Astrocyte (in vitro differentiated cells and primary cell): ENCODE measurements at regions not wholly inside any gene's neighbourhood (a gene's known extent, or its start where the extent isn't known, plus 50 kb on each side); places are given as distances from the start of the nearest gene placed in this dataset.

Source experiments
- DNase-seq: peaks from one replicate; pipeline ENCODE4 v3.0.0-alpha.2; 2010; ENCODE audit warnings: low read depth
- FAIRE-seq: peaks from 2 replicates; lab custom pipeline; 2011; peaks lifted over from hg19 to GRCh38; lab: Jason Lieb, UNC
- H2AFZ ChIP-seq: 2 replicates; pipeline ENCODE4 v1.6.0; 2012; ENCODE audit warnings: low read depth, low read length, inconsistent platforms
- H3K27ac ChIP-seq: 2 replicates; pipeline ENCODE4 v1.5.1; 2011; ENCODE audit warnings: low read depth, low read length, inconsistent platforms
- H3K27me3 ChIP-seq: 2 replicates; pipeline ENCODE4 v1.6.0; 2011; ENCODE audit warnings: low read length, inconsistent platforms; ENCODE audit not compliant: insufficient read depth
- H3K36me3 ChIP-seq: 2 replicates; pipeline ENCODE4 v1.5.1; 2011; ENCODE audit warnings: low read length, inconsistent platforms; ENCODE audit not compliant: insufficient read depth
- H3K4me1 ChIP-seq: 2 replicates; pipeline ENCODE4 v1.5.1; 2011; ENCODE audit warnings: low read length, inconsistent platforms; ENCODE audit not compliant: insufficient read depth
- H3K4me2 ChIP-seq: 2 replicates; pipeline ENCODE4 v1.6.0; 2012; ENCODE audit warnings: low read length, inconsistent platforms
- H3K4me3 ChIP-seq: 2 replicates; pipeline ENCODE4 v1.5.1; 2011; ENCODE audit warnings: low read depth, mild to moderate bottlenecking, low read length, inconsistent platforms; ENCODE audit not compliant: insufficient read depth
- H3K79me2 ChIP-seq: 2 replicates; pipeline ENCODE4 v1.6.0; 2012; ENCODE audit warnings: mild to moderate bottlenecking, low read length, inconsistent platforms; ENCODE audit not compliant: insufficient read depth
- H3K9ac ChIP-seq: 2 replicates; pipeline ENCODE4 v1.6.0; 2012; ENCODE audit warnings: mild to moderate bottlenecking, low read length, inconsistent platforms
- H3K9me3 ChIP-seq: 2 replicates; pipeline ENCODE4 v1.5.1; 2012; ENCODE audit warnings: low read depth, mild to moderate bottlenecking, low read length, inconsistent platforms; ENCODE audit not compliant: insufficient read depth
- H4K20me1 ChIP-seq: 2 replicates; pipeline ENCODE4 v1.6.0; 2012; ENCODE audit warnings: low read length, inconsistent platforms; ENCODE audit not compliant: insufficient read depth
- H3K27ac Mint-ChIP-seq: one replicate; pipeline ENCODE4 v1.8.0; 2021; ENCODE audit warnings: mild to moderate bottlenecking, mixed read lengths; ENCODE audit not compliant: unreplicated experiment
- H3K27me3 Mint-ChIP-seq: one replicate; pipeline ENCODE4 v1.8.0; 2021; ENCODE audit warnings: low read depth, mixed read lengths; ENCODE audit not compliant: unreplicated experiment
- H3K36me3 Mint-ChIP-seq: one replicate; pipeline ENCODE4 v1.8.0; 2021; ENCODE audit warnings: low read depth, mixed read lengths; ENCODE audit not compliant: unreplicated experiment
- H3K4me1 Mint-ChIP-seq: one replicate; pipeline ENCODE4 v1.8.0; 2021; ENCODE audit warnings: low read depth, mixed read lengths; ENCODE audit not compliant: unreplicated experiment
- H3K4me3 Mint-ChIP-seq: one replicate; pipeline ENCODE4 v1.8.0; 2021; ENCODE audit warnings: mild to moderate bottlenecking, moderate library complexity, mixed read lengths; ENCODE audit not compliant: unreplicated experiment
- H3K9me3 Mint-ChIP-seq: one replicate; pipeline ENCODE4 v1.8.0; 2021; ENCODE audit warnings: mild to moderate bottlenecking, mixed read lengths; ENCODE audit not compliant: unreplicated experiment
- EZH2 ChIP-seq: IDR thresholded peaks from 2 replicates; pipeline ENCODE4 v1.6.1; 2012; ENCODE audit warnings: mild to moderate bottlenecking, low read length, inconsistent platforms; ENCODE audit not compliant: insufficient read depth
- TF ChIP-seq, protein P1 (sequence below): IDR thresholded peaks from 2 replicates; pipeline ENCODE4 v1.5.1; 2011; ENCODE audit warnings: low read depth, mild to moderate bottlenecking, inconsistent platforms, low read length, moderate library complexity; ENCODE audit not compliant: insufficient read depth

DNA sequence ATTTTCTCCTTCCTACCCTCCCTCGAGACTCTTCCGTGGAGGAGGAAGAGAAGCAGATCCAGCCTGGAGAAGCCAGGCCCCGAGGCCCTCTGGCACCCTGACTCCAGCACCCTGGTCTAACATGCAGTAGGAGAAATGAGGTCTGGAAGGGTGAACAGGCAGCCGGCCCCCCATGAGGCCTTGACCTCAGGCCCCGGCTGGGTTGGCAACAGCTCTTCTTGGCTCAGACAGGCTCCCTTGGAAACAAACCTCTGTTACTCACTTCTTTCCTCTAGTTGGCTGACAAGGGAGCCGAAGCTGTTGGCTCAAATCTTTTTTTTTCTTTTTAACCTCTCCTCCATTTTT lies 73.4 kb downstream of the CPN2 start:
- H3K4me3 Mint-ChIP-seq, result no peak overlapping the region
- no peak for TF ChIP-seq EZH2
- TF ChIP-seq, protein P1, sequence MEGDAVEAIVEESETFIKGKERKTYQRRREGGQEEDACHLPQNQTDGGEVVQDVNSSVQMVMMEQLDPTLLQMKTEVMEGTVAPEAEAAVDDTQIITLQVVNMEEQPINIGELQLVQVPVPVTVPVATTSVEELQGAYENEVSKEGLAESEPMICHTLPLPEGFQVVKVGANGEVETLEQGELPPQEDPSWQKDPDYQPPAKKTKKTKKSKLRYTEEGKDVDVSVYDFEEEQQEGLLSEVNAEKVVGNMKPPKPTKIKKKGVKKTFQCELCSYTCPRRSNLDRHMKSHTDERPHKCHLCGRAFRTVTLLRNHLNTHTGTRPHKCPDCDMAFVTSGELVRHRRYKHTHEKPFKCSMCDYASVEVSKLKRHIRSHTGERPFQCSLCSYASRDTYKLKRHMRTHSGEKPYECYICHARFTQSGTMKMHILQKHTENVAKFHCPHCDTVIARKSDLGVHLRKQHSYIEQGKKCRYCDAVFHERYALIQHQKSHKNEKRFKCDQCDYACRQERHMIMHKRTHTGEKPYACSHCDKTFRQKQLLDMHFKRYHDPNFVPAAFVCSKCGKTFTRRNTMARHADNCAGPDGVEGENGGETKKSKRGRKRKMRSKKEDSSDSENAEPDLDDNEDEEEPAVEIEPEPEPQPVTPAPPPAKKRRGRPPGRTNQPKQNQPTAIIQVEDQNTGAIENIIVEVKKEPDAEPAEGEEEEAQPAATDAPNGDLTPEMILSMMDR, result no peak
- no peaks in the 10 kb centered on the region for H3K36me3 Mint-ChIP-seq
- Histone ChIP-seq H3K9ac (peak overlapping the region; percentile 56), H3K4me2 (peak overlapping the region; percentile 64), H3K27me3 (peaks cover 2% of the 10 kb centered on the region), H3K4me3 (no peak overlapping the region), H3K27ac (no peak overlapping the region), H3K4me1 (peaks cover 30% of the 10 kb centered on the region), H3K9me3 (no peaks in the 10 kb centered on the region), H3K36me3 (no peaks in the 10 kb centered on the region), H4K20me1 (no peaks in the 10 kb centered on the region), H3K79me2 (no peaks in the 10 kb centered on the region), H2AFZ (peak overlapping the region; percentile 79)
- peaks cover 10% of the 10 kb centered on the region for H3K4me1 Mint-ChIP-seq
- H3K27ac Mint-ChIP-seq, result no peak overlapping the region
- H3K27me3 Mint-ChIP-seq, result peaks cover 65% of the 10 kb centered on the region
- H3K9me3 Mint-ChIP-seq, result no peaks in the 10 kb centered on the region
- FAIRE-seq (no peak), DNase-seq (peak; percentile 72)

DNA sequence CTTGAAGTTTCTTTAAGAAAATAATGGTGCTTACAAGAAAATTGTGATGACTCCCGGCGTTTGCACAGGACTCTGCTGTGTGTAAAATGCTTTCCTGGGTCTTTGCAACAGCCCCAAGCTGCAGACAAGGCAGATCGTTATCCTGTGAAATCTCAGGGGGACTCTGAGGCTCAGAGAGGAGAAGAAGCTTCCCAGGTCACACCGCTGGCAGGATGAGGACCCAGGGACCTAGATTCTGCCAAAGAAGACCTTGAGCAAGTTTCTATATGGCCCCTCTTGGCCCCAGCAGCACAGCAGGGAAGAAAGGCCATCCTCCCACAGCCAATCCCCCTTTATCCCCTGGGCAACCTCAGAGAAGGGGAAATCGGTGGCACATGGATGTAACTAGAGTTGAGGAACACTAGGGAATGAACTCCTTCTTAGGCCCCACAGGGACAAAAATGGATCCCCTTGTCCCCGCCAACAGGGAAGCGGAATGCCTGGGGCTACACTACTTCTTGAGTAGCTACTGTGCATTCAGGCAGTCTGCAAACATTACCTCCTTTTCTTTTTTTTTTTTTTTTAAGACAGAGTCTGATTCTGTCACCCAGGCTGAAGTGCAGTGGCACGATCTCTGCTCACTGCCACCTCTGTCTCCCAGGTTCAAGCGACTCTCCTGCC lies 72.8 kb downstream of the CPN2 start:
- no peaks in the 10 kb centered on the region for H3K9me3 Mint-ChIP-seq
- Histone ChIP-seq H3K36me3 (no peaks in the 10 kb centered on the region), H3K27me3 (peaks cover 2% of the 10 kb centered on the region), H3K9ac (no peak overlapping the region), H2AFZ (no peak overlapping the region), H3K4me1 (peaks cover 30% of the 10 kb centered on the region), H3K4me3 (no peak overlapping the region), H3K4me2 (peak overlapping the region; percentile 64), H3K79me2 (no peaks in the 10 kb centered on the region), H3K9me3 (no peaks in the 10 kb centered on the region), H4K20me1 (no peaks in the 10 kb centered on the region), H3K27ac (no peak overlapping the region)
- no peaks in the 10 kb centered on the region for H3K36me3 Mint-ChIP-seq
- no peak overlapping the region for H3K27ac Mint-ChIP-seq
- DNase-seq (no peak), FAIRE-seq (no peak)
- H3K4me3 Mint-ChIP-seq, result no peak overlapping the region
- TF ChIP-seq EZH2, result no peak
- H3K4me1 Mint-ChIP-seq, result peaks cover 10% of the 10 kb centered on the region
- peaks cover 67% of the 10 kb centered on the region for H3K27me3 Mint-ChIP-seq

DNA sequence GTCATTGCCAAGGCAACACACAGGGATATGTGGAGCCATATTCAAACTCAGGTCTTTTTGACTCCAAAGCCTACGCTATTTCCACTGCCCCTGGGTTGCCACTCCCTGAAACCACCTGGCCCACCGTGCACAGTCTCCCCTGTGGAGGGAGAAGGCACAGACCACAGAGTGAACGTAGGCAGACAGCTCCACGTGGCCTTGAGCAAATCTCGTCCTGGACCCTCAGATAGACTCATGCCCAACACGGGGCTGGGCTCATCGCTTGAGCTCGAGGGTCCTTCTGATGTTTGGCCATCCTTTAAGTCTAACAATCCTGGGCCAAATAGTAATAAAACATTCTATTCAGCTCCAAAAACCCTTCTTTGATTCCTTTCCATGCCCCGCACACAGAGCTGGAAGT lies 72.0 kb downstream of the CPN2 start:
- TF ChIP-seq, protein P1, result no peak
- no peak for TF ChIP-seq EZH2
- H3K9me3 ChIP-seq, result no peaks in the 10 kb centered on the region

More for the DNA sequence above, 72.0 kb downstream of the CPN2 start:
- Histone ChIP-seq H3K79me2 (no peaks in the 10 kb centered on the region), H3K27ac (no peak overlapping the region), H3K36me3 (no peaks in the 10 kb centered on the region), H3K4me3 (no peak overlapping the region), H3K9ac (no peak overlapping the region), H3K4me1 (peaks cover 27% of the 10 kb centered on the region), H3K4me2 (no peak overlapping the region), H3K27me3 (peaks cover 7% of the 10 kb centered on the region), H2AFZ (no peak overlapping the region), H4K20me1 (no peaks in the 10 kb centered on the region)
- no peak overlapping the region for H3K27ac Mint-ChIP-seq
- no peak overlapping the region for H3K4me3 Mint-ChIP-seq
- FAIRE-seq (no peak), DNase-seq (no peak)
- peaks cover 10% of the 10 kb centered on the region for H3K4me1 Mint-ChIP-seq
- peaks cover 5% of the 10 kb centered on the region for H3K9me3 Mint-ChIP-seq
- H3K27me3 Mint-ChIP-seq, result peaks cover 69% of the 10 kb centered on the region
- no peaks in the 10 kb centered on the region for H3K36me3 Mint-ChIP-seq
